IMR-90 (cell line): ENCODE measurements at regions not wholly inside any gene's neighbourhood (a gene's known extent, or its start where the extent isn't known, plus 50 kb on each side); places are given as distances from the start of the nearest gene placed in this dataset.

Experiments
- CTCF ChIP-seq: conservative IDR thresholded peaks from 2 replicates; pipeline ENCODE4 v1.5.1; 2012; ENCODE audit warnings: mild to moderate bottlenecking, low read depth, low read length, improper control_type of control experiment
- MXI1 ChIP-seq: IDR thresholded peaks from 2 replicates; pipeline ENCODE4 v1.6.1; 2012; ENCODE audit warnings: low read depth, mild to moderate bottlenecking, low read length, moderate library complexity, borderline replicate concordance

- no peak for TF ChIP-seq MXI1
- TF ChIP-seq CTCF: no peak
Measured at GRCh38 chr16:63592852-63593251, 1529.0 kb downstream of the CDH11 start.
